ENCODE measurements at regions not wholly inside any gene's neighbourhood (a gene's known extent, or its start where the extent isn't known, plus 50 kb on each side); places are given as distances from the start of the nearest gene placed in this dataset.
"Not testable (repeated sequence)": the region's sequence is repeated elsewhere in the genome, so short reads cannot be mapped to it uniquely, and the experiment has no call there.

GRCh38 chr16:79998143-79998542, 397.6 kb upstream of the MAF start:
- DNase-seq = no peak

GRCh38 chr16:79997257-79997656, 396.7 kb upstream of the MAF start:
- DNase-seq = no peak

- DNase-seq = no peak
These were observed 395.8 kb upstream of the MAF start for GRCh38 chr16:79996321-79996720.

GRCh38 chr16:79995315-79995714, 394.8 kb upstream of the MAF start:
- no peak for DNase-seq

- no peak for DNase-seq
These were observed 393.9 kb upstream of the MAF start for GRCh38 chr16:79994418-79994817.

- DNase-seq = no peak
These were observed 393.2 kb upstream of the MAF start for GRCh38 chr16:79993629-79994209.

- DNase-seq = no peak
These were observed 391.4 kb upstream of the MAF start for GRCh38 chr16:79991969-79992368.

- DNase-seq = no peak
These were observed 388.2 kb upstream of the MAF start for GRCh38 chr16:79988721-79989220.

GRCh38 chr16:79988089-79988488, 387.6 kb upstream of the MAF start:
- no peak for DNase-seq

- DNase-seq = no peak
These were observed 385.8 kb upstream of the MAF start for GRCh38 chr16:79986352-79986751.

GRCh38 chr16:79985606-79986005, 385.1 kb upstream of the MAF start:
- DNase-seq = no peak

GRCh38 chr16:79984149-79984548, 383.6 kb upstream of the MAF start:
- not testable (repeated sequence) for DNase-seq

GRCh38 chr16:79982862-79983261, 382.3 kb upstream of the MAF start:
- DNase-seq = no peak

GRCh38 chr16:79982361-79982760, 381.8 kb upstream of the MAF start:
- no peak for DNase-seq

- no peak for DNase-seq
These were observed 381.3 kb upstream of the MAF start for GRCh38 chr16:79981814-79982213.

GRCh38 chr16:79980650-79981521, 380.3 kb upstream of the MAF start:
- DNase-seq = no peak

- DNase-seq = no peak
These were observed 377.7 kb upstream of the MAF start for GRCh38 chr16:79977940-79978836.

- DNase-seq = no peak
These were observed 372.8 kb upstream of the MAF start for GRCh38 chr16:79973320-79973719.

- no peak for DNase-seq
These were observed 371.6 kb upstream of the MAF start for GRCh38 chr16:79972053-79972704.

- no peak for DNase-seq
These were observed 370.7 kb upstream of the MAF start for GRCh38 chr16:79971237-79971572.

- no peak for DNase-seq
These were observed 370.2 kb upstream of the MAF start for GRCh38 chr16:79970551-79971236.

- no peak for DNase-seq
These were observed 369.6 kb upstream of the MAF start for GRCh38 chr16:79970087-79970486.

Data from NCI-H1930 (cell line).